Heart left ventricle (tissue), 16 donors: ENCODE measurements at regions not wholly inside any gene's neighbourhood (a gene's known extent, or its start where the extent isn't known, plus 50 kb on each side); places are given as distances from the start of the nearest gene placed in this dataset.

Experiments used
- ATAC-seq, 4 donors: fragments of 200-7000 bp; cut with Tn5 transposase; one replicate each; pipeline ENCODE4 v1.9.1; 2020 to 2022; ENCODE audit warnings: moderate library complexity in 4 of 4, mild to moderate bottlenecking in 3 of 4, moderate number of reproducible peaks in 1 of 4
- DNase-seq, 5 donors: peaks; one replicate each; pipeline ENCODE4 v3.0.0-alpha.2; 2020
- H3K27ac ChIP-seq, 12 donors: fragments of 200-600 bp; sonication (generic) in 4 of 12; one replicate each; pipeline versions ENCODE4 v1.5.0 to v1.8.0; 2016 to 2022; ENCODE audit warnings: mild to moderate bottlenecking in 2 of 12
- H3K27me3 ChIP-seq, 9 donors: fragments of 200-600 bp; sonication (generic) in 2 of 9; one replicate each; pipeline versions ENCODE4 v1.5.1 to v1.8.0; 2016 to 2022; ENCODE audit warnings: mild to moderate bottlenecking in 3 of 9
- H3K36me3 ChIP-seq, 9 donors: fragments of 200-600 bp; sonication (generic) in 2 of 9; one replicate each; pipeline versions ENCODE4 v1.5.0 to v1.8.0; 2018 to 2022; ENCODE audit warnings: mild to moderate bottlenecking in 2 of 9
- H3K4me1 ChIP-seq, 12 donors: fragments of 200-600 bp; sonication (generic) in 4 of 12; one replicate each; pipeline versions ENCODE4 v1.5.0 to v1.8.0; 2016 to 2022; ENCODE audit warnings: mild to moderate bottlenecking in 3 of 12
- H3K4me3 ChIP-seq, 12 donors: fragments of 200-600 bp; sonication (generic) in 4 of 12; one replicate each; pipeline versions ENCODE4 v1.5.0 to v1.8.0; 2017 to 2022; ENCODE audit warnings: mild to moderate bottlenecking in 9 of 12, moderate library complexity in 4 of 12
- H3K9me3 ChIP-seq, 12 donors: fragments of 200-600 bp; sonication (generic) in 4 of 12; one replicate each; pipeline versions ENCODE4 v1.5.0 to v1.8.0; 2016 to 2022; ENCODE audit warnings: mild to moderate bottlenecking in 1 of 12
- CTCF ChIP-seq, 12 donors: fragments of 200-600 bp; sonication (generic) in 4 of 12; IDR thresholded peaks; one replicate each; pipeline versions ENCODE4 v1.5.0 to v1.8.0; 2018 to 2022; ENCODE audit warnings: antibody characterized with exemption in 12 of 12, mild to moderate bottlenecking in 5 of 12
- POLR2A ChIP-seq, 2 donors: fragments of 450-650 bp; IDR thresholded peaks; one replicate each; pipeline ENCODE4 v1.6.1; 2017; ENCODE audit warnings: antibody characterized with exemption in 2 of 2, mild to moderate bottlenecking in 2 of 2, moderate library complexity in 2 of 2
- WGBS, 4 donors: extraction: QIAGEN DNeasy Blood & Tissue Kit in 2 of 4; methylation state at CpG; one replicate each; pipeline versions ENCODE4 v1.1.5 to v1.1.7; 2013 to 2018; 5-methylcytosine and 5-hydroxymethylcytosine counted together
- intact Hi-C, 10 donors: fragments of 100-400 bp; cut with DNase I; formaldehyde crosslinking; loops; one replicate each; pipeline versions ENCODE4 v1.11.1 to v1.14.2; 2022
- donor health status: ischemic (EF 13 %, LVEDD 7.1; RV severe dilation, severe dysfunction).
- donor health status: healthy with polysubstance abuse.
- donor health status: DM: no; HTN: yes; CAD: no.
- donor health status: DM: no; HTN: no; CAD: no.
- donor health status: ischemic (EF 25% LVEDD 6.9; RV normal size, moderate dysfunction).
- donor health status: ischemic (EF 25% LVEDD 5.7; RV mildly dilated, moderate dysfunction).
- donor health status: healthy.
- donor health status: DM: yes; HTN: yes; CAD: no.
- donor health status: ischemic (EF 35%, LVEDD 5.7; RV mildly dilated, moderate dysfunction).
- donor health status: nonischemic (EF 11% LVEDD 7.7; RV severe dilation, severe dysfunction).
- donor health status: DM: yes; HTN: yes; CAD: no.
- donor health status: PGD.
- donor health status: ischemic (EF 29% LVEDD 5.4; RV normal size, mild dysfunction).
- donor health status: nonischemic (EF 23%, LVEDD 6.1; RV moderate dilation, normal function).

- ATAC-seq = no peak
- H3K27ac ChIP-seq = no peak overlapping the region
- DNase-seq = no peak
- H3K27me3 ChIP-seq = no peaks in the 10 kb centered on the region
- no peaks in the 10 kb centered on the region for H3K9me3 ChIP-seq
- 39 to 54% (median 51%) methylated on average over 1 of the region's 1 CpG for WGBS, 4 donors
- no peaks in the 10 kb centered on the region for H3K4me1 ChIP-seq
- H3K36me3 ChIP-seq = no peaks in the 10 kb centered on the region
- TF ChIP-seq POLR2A (IDR thresholded peaks at IDR 0.05) (no peak), CTCF (IDR thresholded peaks at IDR 0.05) (no peak)
- H3K4me3 ChIP-seq = no peak overlapping the region
- intact Hi-C loops = no loop called here
Observed at GRCh38 chr2:164141271-164141670, 405.5 kb upstream of the FIGN start.

- no peak overlapping the region for H3K4me3 ChIP-seq
- no peak overlapping the region for H3K27ac ChIP-seq
- H3K9me3 ChIP-seq = no peaks in the 10 kb centered on the region
- H3K4me1 ChIP-seq = no peaks in the 10 kb centered on the region
- H3K27me3 ChIP-seq = no peaks in the 10 kb centered on the region
- no peak for ATAC-seq
- no peaks in the 10 kb centered on the region for H3K36me3 ChIP-seq
- 88 to 94% (median 90%) methylated on average over 4 of the region's 4 CpGs for WGBS, 4 donors
- no peak for TF ChIP-seq POLR2A (IDR thresholded peaks at IDR 0.05)
- no peak for TF ChIP-seq CTCF (IDR thresholded peaks at IDR 0.05)
- intact Hi-C loops = no loop called here
- DNase-seq = no peak
Observed at GRCh38 chr2:164138750-164139149, 402.9 kb upstream of the FIGN start.

- no peaks in the 10 kb centered on the region for H3K36me3 ChIP-seq
- DNase-seq (no peak), ATAC-seq (peak in 1 of 4 donors; percentile 24)
- intact Hi-C loops = no loop called here
- no peak overlapping the region for H3K4me3 ChIP-seq
- TF ChIP-seq POLR2A (IDR thresholded peaks at IDR 0.05) = no peak
- H3K27ac ChIP-seq = no peak overlapping the region
- no peaks in the 10 kb centered on the region for H3K4me1 ChIP-seq
- no peaks in the 10 kb centered on the region for H3K9me3 ChIP-seq
- WGBS, 4 donors = 45 to 54% (median 52%) methylated on average over 4 of the region's 4 CpGs
- no peaks in the 10 kb centered on the region for H3K27me3 ChIP-seq
Observed at GRCh38 chr2:164134336-164134735, 398.5 kb upstream of the FIGN start.

GRCh38 chr2:164127971-164128527 lies 392.2 kb upstream of the FIGN start:
- Histone ChIP-seq H3K36me3 (no peaks in the 10 kb centered on the region), H3K27ac (no peak overlapping the region), H3K27me3 (no peaks in the 10 kb centered on the region), H3K9me3 (no peaks in the 10 kb centered on the region), H3K4me3 (no peak overlapping the region), H3K4me1 (no peaks in the 10 kb centered on the region)
- intact Hi-C loops = no loop called here
- no peak for DNase-seq
- TF ChIP-seq CTCF (IDR thresholded peaks at IDR 0.05) (no peak), POLR2A (IDR thresholded peaks at IDR 0.05) (no peak)
- WGBS, 4 donors = 87 to 88% (median 88%) methylated on average over 9 of the region's 9 CpGs
- no peak for ATAC-seq

- intact Hi-C loops = no loop called here
- 77 to 84% (median 81%) methylated on average over 7 of the region's 7 CpGs for WGBS, 4 donors
- H3K27ac ChIP-seq = no peak overlapping the region
- H3K36me3 ChIP-seq = no peaks in the 10 kb centered on the region
- H3K9me3 ChIP-seq = no peaks in the 10 kb centered on the region
- DNase-seq = no peak
- H3K4me3 ChIP-seq = no peak overlapping the region
- ATAC-seq = no peak
- TF ChIP-seq CTCF (IDR thresholded peaks at IDR 0.05) (peak in 7 of 12 donors; percentile 21 to 53 (median 34)), POLR2A (IDR thresholded peaks at IDR 0.05) (no peak)
- H3K27me3 ChIP-seq = no peaks in the 10 kb centered on the region
- no peaks in the 10 kb centered on the region for H3K4me1 ChIP-seq
Observed at GRCh38 chr2:164126960-164127660, 391.3 kb upstream of the FIGN start.
